Fibroblast of lung (primary cell): ENCODE measurements at regions not wholly inside any gene's neighbourhood (a gene's known extent, or its start where the extent isn't known, plus 50 kb on each side); places are given as distances from the start of the nearest gene placed in this dataset.

ENCODE experiments used
- EZH2 ChIP-seq: IDR thresholded peaks from 2 replicates; pipeline ENCODE4 v1.5.1; 2012; ENCODE audit warnings: low read length, control low read depth, mild to moderate bottlenecking; ENCODE audit errors: missing control alignments
- TF ChIP-seq, protein P1 (sequence below), 2 donors: IDR thresholded peaks in 1 of 2; conservative IDR thresholded peaks in 1 of 2; 1 replicate in 1 of 2; 2 replicates in 1 of 2; pipeline ENCODE4 v1.5.1; 2011 to 2012; ENCODE audit warnings: low read length in 2 of 2, control low read depth in 1 of 2, inconsistent platforms in 1 of 2, low read depth in 1 of 2, mild to moderate bottlenecking in 1 of 2

DNA sequence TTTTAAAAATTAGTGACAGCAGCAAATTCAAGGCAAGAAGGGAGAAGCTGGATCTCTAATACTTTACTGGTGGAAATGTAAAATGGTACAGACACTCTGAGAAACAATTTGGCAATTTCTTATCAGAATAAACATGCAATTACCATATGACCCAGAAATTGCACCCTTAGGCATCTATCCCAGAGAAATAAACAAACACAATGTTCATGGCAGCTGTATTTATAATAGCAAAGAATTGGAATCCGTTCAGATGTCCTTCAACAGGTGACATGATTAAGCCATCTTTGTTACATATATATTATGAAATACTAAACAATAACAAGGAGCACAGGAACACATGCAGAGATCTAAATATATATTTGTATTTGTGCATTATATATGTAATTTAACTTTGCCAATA, 756.5 kb downstream of the SLITRK1 start:
- TF ChIP-seq, protein P1, sequence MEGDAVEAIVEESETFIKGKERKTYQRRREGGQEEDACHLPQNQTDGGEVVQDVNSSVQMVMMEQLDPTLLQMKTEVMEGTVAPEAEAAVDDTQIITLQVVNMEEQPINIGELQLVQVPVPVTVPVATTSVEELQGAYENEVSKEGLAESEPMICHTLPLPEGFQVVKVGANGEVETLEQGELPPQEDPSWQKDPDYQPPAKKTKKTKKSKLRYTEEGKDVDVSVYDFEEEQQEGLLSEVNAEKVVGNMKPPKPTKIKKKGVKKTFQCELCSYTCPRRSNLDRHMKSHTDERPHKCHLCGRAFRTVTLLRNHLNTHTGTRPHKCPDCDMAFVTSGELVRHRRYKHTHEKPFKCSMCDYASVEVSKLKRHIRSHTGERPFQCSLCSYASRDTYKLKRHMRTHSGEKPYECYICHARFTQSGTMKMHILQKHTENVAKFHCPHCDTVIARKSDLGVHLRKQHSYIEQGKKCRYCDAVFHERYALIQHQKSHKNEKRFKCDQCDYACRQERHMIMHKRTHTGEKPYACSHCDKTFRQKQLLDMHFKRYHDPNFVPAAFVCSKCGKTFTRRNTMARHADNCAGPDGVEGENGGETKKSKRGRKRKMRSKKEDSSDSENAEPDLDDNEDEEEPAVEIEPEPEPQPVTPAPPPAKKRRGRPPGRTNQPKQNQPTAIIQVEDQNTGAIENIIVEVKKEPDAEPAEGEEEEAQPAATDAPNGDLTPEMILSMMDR (conservative IDR thresholded peaks at IDR 0.05 in 1 of 2, IDR thresholded peaks at IDR 0.05 in 1 of 2; ENCODE audit: low read depth in 1 of 2, low read length in 2 of 2): no peak
- TF ChIP-seq EZH2: no peak
